KBM-7 (cell line): ENCODE measurements at regions not wholly inside any gene's neighbourhood (a gene's known extent, or its start where the extent isn't known, plus 50 kb on each side); places are given as distances from the start of the nearest gene placed in this dataset.
"Not testable (repeated sequence)": the region's sequence is repeated elsewhere in the genome, so short reads cannot be mapped to it uniquely, and the experiment has no call there.

ENCODE experiments used
- DNase-seq: peaks from one replicate; pipeline ENCODE4 v3.0.0-alpha.2; 2015
- in situ Hi-C: fragments of 300-500 bp; cut with MboI; formaldehyde crosslinking; loops from 2 replicates; pipeline ENCODE4 v1.14.3; 2020; ENCODE audit warnings: low sequenced_read_pairs, low pct_unique_long_range_greater_than_20kb, mixed read lengths

GRCh38 chr2:185337033-185337432 is 401.6 kb upstream of the FSIP2 start:
- in situ Hi-C loops = no loop called here

DNA sequence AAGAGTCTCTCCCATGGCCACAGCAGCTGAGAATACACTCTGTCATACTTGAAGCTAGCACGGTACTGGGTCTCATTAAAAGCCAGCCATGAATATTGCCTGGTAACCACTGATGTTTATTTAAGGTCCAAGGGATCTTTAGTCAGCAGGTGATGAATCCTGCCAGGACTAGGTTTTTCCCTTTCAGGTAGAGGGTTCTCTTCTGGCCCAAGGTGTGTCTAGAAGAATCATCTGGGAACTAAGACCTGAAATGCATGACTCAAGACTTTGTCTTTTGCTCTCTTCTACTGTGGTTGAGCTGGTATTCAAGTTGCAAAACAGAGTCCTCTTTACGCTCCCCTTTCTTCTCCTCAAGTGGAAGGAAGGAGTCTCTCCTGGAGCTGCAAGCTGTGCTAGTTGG is 400.5 kb upstream of the FSIP2 start:
- DNase-seq = no peak

More at GRCh38 chr2:185337033-185337432, 401.6 kb upstream of the FSIP2 start:
- no peak for DNase-seq

GRCh38 chr2:185347445-185347844 is 391.2 kb upstream of the FSIP2 start:
- in situ Hi-C loops = no loop called here
- DNase-seq = no peak

More for the DNA sequence above, 400.5 kb upstream of the FSIP2 start:
- in situ Hi-C loops = no loop called here

- in situ Hi-C loops = no loop called here
- no peak for DNase-seq
These were observed 377.8 kb upstream of the FSIP2 start for GRCh38 chr2:185360776-185361175.

DNA sequence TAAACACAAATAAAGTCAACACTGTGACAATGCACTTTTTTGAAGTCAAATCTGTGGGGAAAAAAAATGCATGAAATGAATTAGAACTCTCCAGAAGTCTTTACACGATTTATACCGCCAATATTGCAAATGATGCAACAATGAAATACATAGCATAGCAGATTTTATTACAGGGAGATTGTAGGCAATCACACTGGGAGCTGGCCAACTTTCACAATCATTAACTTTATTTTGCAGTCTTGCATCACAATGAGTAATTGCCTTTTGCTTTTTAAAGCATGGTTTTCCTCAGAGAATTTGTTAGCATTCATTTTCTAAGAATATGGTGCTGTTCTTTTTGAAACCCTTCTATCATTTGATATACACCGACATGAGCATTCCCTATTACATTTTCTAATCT is 366.4 kb upstream of the FSIP2 start:
- DNase-seq = no peak
- in situ Hi-C loops = no loop called here

DNA sequence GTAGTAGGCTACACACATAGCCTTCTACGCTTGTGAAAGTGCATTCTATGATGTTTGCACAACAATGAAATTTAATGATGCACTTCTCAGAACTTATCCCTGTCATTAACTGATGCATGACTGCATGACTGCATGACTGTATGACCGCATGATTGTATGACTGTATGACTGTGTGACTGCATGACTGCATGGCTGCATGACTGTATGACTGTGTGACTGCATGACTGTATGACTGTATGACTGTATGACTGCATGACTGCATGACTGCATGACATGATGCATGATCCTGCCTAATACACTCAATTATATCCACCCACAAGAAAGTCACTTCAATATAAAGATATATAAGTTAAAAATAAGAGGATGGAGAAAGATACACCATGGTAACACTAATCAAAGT is 365.4 kb upstream of the FSIP2 start:
- no peak for DNase-seq
- in situ Hi-C loops = no loop called here

DNA sequence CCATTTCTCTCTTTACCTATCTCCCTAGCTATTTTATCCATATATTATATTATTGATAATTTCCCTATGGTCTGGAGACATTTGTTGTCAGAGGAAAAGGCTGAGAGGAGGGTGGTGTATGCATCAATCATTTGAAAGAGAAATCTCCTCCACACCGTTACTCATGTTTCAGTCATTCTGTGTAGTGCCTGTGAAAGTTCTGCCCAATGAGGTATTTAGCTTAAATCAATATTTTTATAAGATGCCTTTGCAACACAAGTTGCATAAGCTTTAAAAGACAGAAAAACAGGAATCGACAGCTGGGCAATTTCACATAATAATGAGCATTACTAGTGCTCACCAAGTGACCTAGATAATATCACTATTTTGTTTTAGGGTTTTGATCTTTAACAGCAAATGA is 363.7 kb upstream of the FSIP2 start:
- no peak for DNase-seq
- in situ Hi-C loops = no loop called here

DNA sequence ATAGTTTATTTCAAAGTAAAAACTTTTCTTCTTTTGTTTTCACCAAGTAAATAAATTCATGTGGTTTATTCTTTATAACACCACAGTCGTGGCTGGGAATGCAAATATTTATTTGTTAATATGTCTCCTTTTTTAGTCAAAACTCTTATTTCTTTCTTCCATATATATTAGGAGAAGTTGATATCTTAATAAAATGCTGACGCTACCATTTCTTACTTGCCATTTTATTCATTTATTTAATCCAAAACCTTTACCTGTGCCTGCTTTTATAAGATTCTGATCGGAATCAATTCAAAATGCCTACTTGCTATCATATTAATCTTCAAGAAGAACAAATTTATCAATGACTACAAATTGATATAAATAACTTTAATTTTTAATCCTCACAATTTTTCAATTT is 362.9 kb upstream of the FSIP2 start:
- DNase-seq = no peak
- in situ Hi-C loops = no loop called here

GRCh38 chr2:185381631-185382030 is 357.0 kb upstream of the FSIP2 start:
- no peak for DNase-seq
- in situ Hi-C loops = no loop called here

- in situ Hi-C loops = no loop called here
- DNase-seq = no peak
These were observed 353.6 kb upstream of the FSIP2 start for GRCh38 chr2:185384822-185385560.

DNA sequence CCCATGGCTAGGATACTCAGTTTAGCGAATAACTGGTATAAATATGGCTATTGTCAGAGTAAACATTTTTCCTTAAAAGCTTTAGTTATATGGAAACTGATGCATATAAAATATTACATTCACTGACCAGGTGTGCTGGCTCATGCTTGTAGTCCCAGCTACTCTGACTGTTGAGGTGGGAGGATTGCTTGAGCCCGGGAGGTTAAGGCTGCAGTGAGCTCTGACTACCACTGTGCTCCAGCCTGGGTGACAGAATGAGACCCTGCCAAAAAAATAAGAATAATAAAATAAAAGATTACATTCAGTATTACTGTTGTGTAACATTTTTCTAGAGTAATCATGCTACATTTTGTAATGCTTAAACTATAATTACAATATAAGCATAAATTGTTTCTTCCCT is 350.4 kb upstream of the FSIP2 start:
- in situ Hi-C loops = no loop called here
- no peak for DNase-seq

DNA sequence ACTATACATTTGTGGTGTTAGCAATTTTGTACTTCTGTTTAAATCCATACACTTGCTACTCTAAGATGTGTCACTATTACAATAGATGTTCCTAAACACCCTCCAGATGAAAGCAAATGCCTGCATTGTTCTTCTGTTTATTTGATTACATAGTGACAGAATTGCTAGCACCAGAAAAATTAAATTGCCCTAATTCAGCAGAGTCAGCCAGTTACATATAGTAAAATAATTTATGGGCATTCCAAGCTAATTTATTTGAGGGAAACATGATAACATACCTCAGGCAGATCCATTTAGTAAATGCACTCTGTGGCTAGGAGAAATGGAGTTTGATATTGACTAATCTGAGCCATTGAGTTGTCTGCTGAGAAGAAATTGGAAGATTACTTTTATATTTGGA is 347.1 kb upstream of the FSIP2 start:
- in situ Hi-C loops = no loop called here
- no peak for DNase-seq

- in situ Hi-C loops = no loop called here
- DNase-seq = no peak
These were observed 345.5 kb upstream of the FSIP2 start for GRCh38 chr2:185393091-185393490.

DNA sequence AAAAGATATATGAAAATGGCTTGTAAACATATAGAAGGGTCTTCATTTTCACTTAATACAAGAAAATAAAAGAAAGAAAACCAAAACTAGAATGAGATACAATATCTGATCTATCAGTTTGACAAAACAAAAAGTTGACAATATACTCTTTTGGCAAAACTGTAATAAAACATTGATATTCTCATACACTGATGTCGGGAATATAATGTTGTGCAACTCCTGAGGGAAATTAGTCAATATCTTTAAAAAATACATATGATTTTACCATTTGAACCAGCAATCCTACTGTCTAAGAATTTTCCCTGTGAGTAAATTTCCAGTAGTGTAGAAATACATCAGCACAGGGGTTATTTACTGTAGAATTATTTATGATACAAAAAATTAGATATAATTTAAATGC is 336.1 kb upstream of the FSIP2 start:
- in situ Hi-C loops = no loop called here
- no peak for DNase-seq

- no peak for DNase-seq
- in situ Hi-C loops = no loop called here
These were observed 334.0 kb upstream of the FSIP2 start for GRCh38 chr2:185404578-185404977.

DNA sequence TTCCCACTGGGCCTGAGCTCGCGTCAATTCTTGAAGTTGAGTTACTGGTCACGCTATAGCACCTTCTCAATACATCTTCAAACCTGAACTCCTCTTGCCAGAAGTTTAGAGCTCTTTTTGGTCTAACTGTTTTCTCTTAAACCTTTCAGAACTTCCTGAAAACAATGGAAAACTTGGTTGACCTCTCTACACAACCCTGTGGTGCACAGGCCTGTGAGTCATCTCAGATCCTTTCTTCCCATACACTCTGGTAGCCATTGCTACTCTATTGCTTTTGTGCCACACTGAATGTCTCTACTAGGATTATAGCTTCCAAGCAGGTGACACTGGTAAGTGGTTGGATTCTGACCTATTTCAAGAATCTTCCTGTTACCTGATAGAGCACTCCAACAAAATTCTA is 321.5 kb upstream of the FSIP2 start:
- DNase-seq = no peak
- in situ Hi-C loops = no loop called here

DNA sequence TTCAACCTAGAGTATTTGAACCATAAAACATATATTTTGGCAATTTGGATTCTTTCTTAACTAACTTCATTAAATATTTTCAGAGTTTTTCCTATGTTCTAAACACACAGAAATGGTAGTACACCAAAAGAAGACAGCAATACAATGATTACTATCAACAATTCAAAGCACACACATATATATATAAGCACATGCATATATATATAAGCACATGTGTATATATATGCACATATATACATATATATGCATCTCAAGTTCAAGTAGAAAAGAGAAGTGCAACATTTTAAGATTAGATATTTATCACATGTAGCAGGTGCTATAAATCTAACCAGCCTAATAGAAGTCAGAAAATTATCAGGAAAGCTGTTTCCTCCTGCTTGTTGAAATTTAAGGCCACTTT is 320.9 kb upstream of the FSIP2 start:
- in situ Hi-C loops = no loop called here
- no peak for DNase-seq

GRCh38 chr2:185424958-185425629 is 313.5 kb upstream of the FSIP2 start:
- in situ Hi-C loops, DNase-seq: not testable (repeated sequence)

DNA sequence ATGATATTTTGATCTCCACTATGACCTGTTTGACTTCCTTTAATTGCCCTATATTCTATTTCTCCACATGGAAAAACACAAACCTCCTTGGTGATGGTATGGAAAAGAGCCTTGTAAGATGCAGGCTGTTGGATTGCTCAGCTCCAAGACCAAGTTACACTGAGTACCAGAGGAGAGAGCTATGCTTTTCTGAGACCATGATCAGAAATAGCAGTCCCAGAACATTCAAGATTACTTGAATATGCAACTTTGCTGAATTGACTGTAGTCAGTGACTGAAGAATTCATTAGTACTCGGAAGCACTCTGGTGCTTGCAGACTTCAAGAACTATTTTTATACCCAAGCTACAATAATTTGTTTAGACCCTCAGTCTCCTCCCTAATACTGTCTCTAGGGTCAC is 310.6 kb upstream of the FSIP2 start:
- DNase-seq = no peak
- in situ Hi-C loops = no loop called here

DNA sequence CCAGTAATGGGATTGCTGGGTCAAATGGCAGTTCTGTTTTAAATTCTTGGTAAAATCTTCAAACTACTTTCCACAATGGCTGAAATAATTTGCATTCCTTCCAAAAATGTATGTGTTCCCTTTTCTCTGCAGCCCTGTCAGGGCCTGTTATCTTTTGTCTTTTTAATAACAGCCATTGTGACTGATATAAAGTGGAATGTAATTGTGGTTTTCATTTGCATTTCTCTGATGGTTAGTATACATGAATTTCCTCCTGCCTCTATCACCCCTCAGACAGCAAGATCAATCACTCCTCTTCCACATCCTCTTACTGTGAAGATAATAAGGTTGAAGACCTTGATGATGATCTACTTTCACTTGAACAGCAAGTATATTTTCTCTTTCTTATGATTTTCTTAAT is 304.8 kb upstream of the FSIP2 start:
- in situ Hi-C loops = no loop called here
- DNase-seq = no peak

DNA sequence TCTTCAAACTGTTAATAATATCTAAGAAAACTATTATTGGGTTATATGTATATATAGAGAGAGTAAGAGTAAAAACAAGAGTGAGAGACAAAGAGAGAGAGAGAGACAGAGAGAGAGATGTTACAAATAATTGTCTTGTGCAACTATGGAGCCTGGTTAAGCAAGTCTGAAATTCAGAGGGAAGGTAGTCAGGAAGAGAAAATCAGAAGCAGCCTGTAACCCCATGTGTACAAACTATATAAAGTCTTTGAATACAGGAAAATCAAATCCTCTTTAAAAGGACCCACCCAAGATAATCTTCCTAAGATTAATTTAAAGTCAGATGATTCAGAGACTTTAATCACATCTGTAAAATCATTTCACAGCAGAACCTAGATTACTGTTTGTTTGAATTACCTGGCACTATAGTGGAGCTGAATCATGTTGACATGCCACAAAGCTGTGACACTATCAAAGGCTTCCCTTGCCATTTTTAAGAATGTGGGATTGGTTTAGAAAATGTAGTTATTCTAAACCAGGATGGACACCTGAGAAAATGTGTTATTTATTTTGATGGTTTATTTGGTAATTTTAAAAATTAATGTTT is 301.7 kb upstream of the FSIP2 start:
- in situ Hi-C loops = no loop called here
- DNase-seq = no peak
